HCT116 (cell line): ENCODE measurements at regions not wholly inside any gene's neighbourhood (a gene's known extent, or its start where the extent isn't known, plus 50 kb on each side); places are given as distances from the start of the nearest gene placed in this dataset.

Experiments used
- ATAC-seq: fragments of 200-7000 bp; cut with Tn5 transposase; 2 replicates; pipeline ENCODE4 v1.9.1; 2020; ENCODE audit warnings: mild to moderate bottlenecking, moderate library complexity
- BruUV-seq: library from RNA; stranded (reverse); fragments of 400-500 nt; replicated peaks from 2 replicates; lab custom pipeline; 2021; lab: Mats Ljungman, UMichigan
- CTCF ChIA-PET: fragments of 300-600 bp; sonication (Branson Sonifier 250); formaldehyde crosslinking; loops from one replicate; lab custom pipeline; 2021; ENCODE audit warnings: antibody characterized with exemption; lab: Charles Lee
- POLR2A ChIA-PET: fragments of 300-600, 350-600 bp; sonication (Branson Sonifier 250); formaldehyde crosslinking; loops from one replicate; lab custom pipeline; 2021; ENCODE audit warnings: antibody characterized with exemption; lab: Charles Lee
- RAD21 ChIA-PET, 2 experiments: fragments of 300-600 bp; sonication (Branson Sonifier 250); formaldehyde crosslinking; loops; one replicate each; lab custom pipeline; 2023; ENCODE audit warnings: low total read pairs in 2 of 2; ENCODE audit not compliant: uncharacterized antibody in 2 of 2, unreplicated experiment in 2 of 2, low non-redundant PET in 1 of 2; lab: Charles Lee
- DNase-seq: peaks from one replicate; pipeline ENCODE4 v3.0.0-alpha.2; 2010; ENCODE audit warnings: low read depth, low spot score
- H2AFZ ChIP-seq: fragments of 200-600 bp; shearing (Covaris generic), sonication (generic); 2 replicates; pipeline ENCODE4 v1.6.1; 2017; ENCODE audit warnings: low read depth, mixed run types, mixed read lengths, antibody characterized with exemption, low read length; ENCODE audit not compliant: poor library complexity, severe bottlenecking
- H3K27ac ChIP-seq: 2 replicates; pipeline ENCODE4 v1.5.1; 2012; ENCODE audit warnings: low read depth, low read length
- H3K27me3 ChIP-seq: fragments of 200-600 bp; sonication (generic); 2 replicates; pipeline ENCODE4 v1.6.1; 2016; ENCODE audit warnings: mixed run types, low read length, mixed read lengths; ENCODE audit not compliant: insufficient read depth
- H3K36me3 ChIP-seq, 2 experiments: fragments of 200-500 bp in 1 of 2; fragments of 200-600 bp in 1 of 2; sonication (Bioruptor generic) in 1 of 2; sonication (generic) in 1 of 2; 2 replicates each; pipeline versions ENCODE4 v1.5.1 to v1.6.1; 2014 to 2016; ENCODE audit warnings: low read length in 2 of 2, inconsistent platforms in 1 of 2, mixed read lengths in 1 of 2, mixed run types in 1 of 2; ENCODE audit not compliant: insufficient read depth in 2 of 2, control insufficient read depth in 1 of 2
- H3K4me1 ChIP-seq, 2 experiments: fragments of 200-600 bp in 1 of 2; sonication (generic) in 1 of 2; 2 replicates each; pipeline versions ENCODE4 v1.5.1 to v1.6.1; 2012 to 2017; ENCODE audit warnings: low read length in 2 of 2, inconsistent platforms in 1 of 2, mild to moderate bottlenecking in 1 of 2, mixed read lengths in 1 of 2, mixed run types in 1 of 2, moderate library complexity in 1 of 2; ENCODE audit not compliant: insufficient read depth in 2 of 2, control insufficient read depth in 1 of 2
- H3K4me2 ChIP-seq: fragments of 200-600 bp; sonication (generic); 2 replicates; pipeline ENCODE4 v1.6.1; 2017; ENCODE audit warnings: mixed run types, low read length, mixed read lengths
- H3K4me3 ChIP-seq, 2 experiments: fragments of 200-600 bp in 1 of 2; sonication (generic) in 1 of 2; replicated peaks in 1 of 2; 2 replicates each; pipeline ENCODE4 v1.5.1; 2011 to 2016; ENCODE audit warnings: low read length in 2 of 2, control low read depth in 1 of 2, low read depth in 1 of 2, mild to moderate bottlenecking in 1 of 2, mixed read lengths in 1 of 2, mixed run types in 1 of 2
- H3K79me2 ChIP-seq: fragments of 200-600 bp; sonication (generic); 2 replicates; pipeline ENCODE4 v1.6.1; 2017; ENCODE audit warnings: mild to moderate bottlenecking, mixed run types, low read length, moderate library complexity, mixed read lengths; ENCODE audit not compliant: insufficient read depth
- H3K9ac ChIP-seq: fragments of 200-600 bp; sonication (generic); 2 replicates; pipeline ENCODE4 v1.6.1; 2016; ENCODE audit warnings: low read length, mixed read lengths
- H3K9me2 ChIP-seq: fragments of 200-600 bp; sonication (generic), shearing (Covaris generic); 2 replicates; pipeline ENCODE4 v1.6.1; 2017; ENCODE audit warnings: mixed run types, mild to moderate bottlenecking, moderate library complexity; ENCODE audit not compliant: insufficient read depth
- H3K9me3 ChIP-seq, 2 experiments: fragments of 200-500 bp in 1 of 2; fragments of 200-600 bp in 1 of 2; sonication (Bioruptor generic) in 1 of 2; sonication (generic) in 1 of 2; 2 replicates each; pipeline ENCODE4 v1.6.1; 2014 to 2017; ENCODE audit warnings: low read length in 2 of 2, mixed read lengths in 2 of 2, inconsistent platforms in 1 of 2, low read depth in 1 of 2, mild to moderate bottlenecking in 1 of 2, mixed run types in 1 of 2, moderate library complexity in 1 of 2; ENCODE audit not compliant: control insufficient read depth in 1 of 2, insufficient read depth in 1 of 2
- H4K20me1 ChIP-seq: fragments of 200-600 bp; sonication (generic), shearing (Covaris generic); 2 replicates; pipeline ENCODE4 v1.6.1; 2017; ENCODE audit warnings: mixed run types, mild to moderate bottlenecking, moderate library complexity; ENCODE audit not compliant: insufficient read depth
- ATF3 ChIP-seq: IDR thresholded peaks from 2 replicates; pipeline ENCODE4 v1.6.1; 2012
- CBX3 ChIP-seq: IDR thresholded peaks from 2 replicates; pipeline ENCODE4 v1.6.1; 2012; ENCODE audit warnings: low read depth
- CEBPB ChIP-seq: IDR thresholded peaks from 2 replicates; pipeline ENCODE4 v1.6.1; 2012; ENCODE audit warnings: low read depth
- EGR1 ChIP-seq: IDR thresholded peaks from 2 replicates; pipeline ENCODE4 v1.6.1; 2012; ENCODE audit warnings: low read depth
- ELF1 ChIP-seq: IDR thresholded peaks from 2 replicates; pipeline ENCODE4 v1.6.1; 2012; ENCODE audit warnings: low read depth, borderline replicate concordance
- EZH2 ChIP-seq: fragments of 200-600 bp; sonication (generic); IDR thresholded peaks from 2 replicates; pipeline ENCODE4 v1.6.1; 2017; ENCODE audit warnings: antibody characterized with exemption, mixed run types
- EZH2phosphoT487 ChIP-seq: fragments of 200-600 bp; IDR thresholded peaks from 2 replicates; pipeline ENCODE4 v1.6.1; 2018; ENCODE audit warnings: antibody characterized with exemption, borderline replicate concordance
- JUND ChIP-seq: IDR thresholded peaks from 2 replicates; pipeline ENCODE4 v1.6.1; 2012
- MAX ChIP-seq: IDR thresholded peaks from 2 replicates; pipeline ENCODE4 v1.6.1; 2012
- POLR2A ChIP-seq: IDR thresholded peaks from 2 replicates; pipeline ENCODE4 v1.7.0; 2011; ENCODE audit warnings: borderline replicate concordance; ENCODE audit not compliant: insufficient read depth, insufficient read length; ENCODE audit errors: extremely low read depth
- RAD21 ChIP-seq: IDR thresholded peaks from 2 replicates; pipeline ENCODE4 v1.6.1; 2012; ENCODE audit warnings: low read depth, mild to moderate bottlenecking
- REST ChIP-seq: IDR thresholded peaks from 2 replicates; pipeline ENCODE4 v1.6.1; 2012; ENCODE audit warnings: low read depth
- SP1 ChIP-seq: IDR thresholded peaks from 2 replicates; pipeline ENCODE4 v1.6.1; 2012; ENCODE audit warnings: low read depth
- SRF ChIP-seq: IDR thresholded peaks from 2 replicates; pipeline ENCODE4 v1.6.1; 2012; ENCODE audit warnings: low read depth
- TCF7L2 ChIP-seq: IDR thresholded peaks from 2 replicates; pipeline ENCODE4 v1.7.0; 2011; ENCODE audit warnings: borderline replicate concordance, inconsistent platforms; ENCODE audit not compliant: insufficient read depth, insufficient read length; ENCODE audit errors: extremely low read depth
- YY1 ChIP-seq: IDR thresholded peaks from 2 replicates; pipeline ENCODE4 v1.6.1; 2011; ENCODE audit warnings: low read length, low read depth, moderate library complexity, mild to moderate bottlenecking; ENCODE audit not compliant: insufficient replicate concordance; ENCODE audit errors: extremely low read depth
- ZBTB33 ChIP-seq: IDR thresholded peaks from 2 replicates; pipeline ENCODE4 v1.6.1; 2011; ENCODE audit warnings: mild to moderate bottlenecking, low read length, moderate library complexity; ENCODE audit not compliant: insufficient replicate concordance; ENCODE audit errors: extremely low read depth
- ZNF274 ChIP-seq: fragments of 200-500 bp; sonication (Bioruptor generic); IDR thresholded peaks from 2 replicates; pipeline ENCODE4 v1.6.1; 2014; ENCODE audit warnings: mild to moderate bottlenecking, low read depth, low read length, inconsistent platforms
- intact Hi-C: fragments of 100-400 bp; cut with micrococcal nuclease; formaldehyde crosslinking; loops from 2 replicates; pipeline ENCODE4 v1.10.0; 2022

- no peaks in the 10 kb centered on the region for H3K27me3 ChIP-seq
- no peaks in the 10 kb centered on the region for H3K9me2 ChIP-seq
- peaks cover 10 to 16% of the 10 kb centered on the region in 2 experiments; a peak in 2 of 4 replicates for H3K9me3 ChIP-seq
- H4K20me1 ChIP-seq = no peaks in the 10 kb centered on the region
- ATAC-seq (no peak), DNase-seq (no peak)
- no peak overlapping the region for H3K4me3 ChIP-seq
- H3K79me2 ChIP-seq = no peaks in the 10 kb centered on the region
- H3K4me1 ChIP-seq = no peaks in the 10 kb centered on the region
- no peak overlapping the region for H3K9ac ChIP-seq
- intact Hi-C loops = no loop called here
- H3K36me3 ChIP-seq = no peaks in the 10 kb centered on the region
- no peak overlapping the region for H3K27ac ChIP-seq
- no peak overlapping the region for H3K4me2 ChIP-seq
- no peak for TF ChIP-seq EZH2phosphoT487
- no peak for TF ChIP-seq MAX
- no peak for TF ChIP-seq REST
- TF ChIP-seq EGR1 = no peak
- TF ChIP-seq POLR2A = no peak
- no peak for TF ChIP-seq ELF1
- TF ChIP-seq SRF = no peak
- no peak for TF ChIP-seq TCF7L2
- no peak for TF ChIP-seq EZH2
- TF ChIP-seq ATF3 = no peak
- no peak for TF ChIP-seq CBX3
- no peak for TF ChIP-seq RAD21
- no peak for TF ChIP-seq YY1
- no peak for TF ChIP-seq ZBTB33
- TF ChIP-seq JUND = no peak
- TF ChIP-seq CEBPB = no peak
- no peak for TF ChIP-seq SP1
- TF ChIP-seq ZNF274 = no peak
- CTCF ChIA-PET = no interaction called here
- no peak overlapping the region for H2AFZ ChIP-seq
- RAD21 ChIA-PET = no interaction called here
- POLR2A ChIA-PET = no interaction called here
- BruUV-seq = no TSS peak
These were observed 722.3 kb downstream of the CDH8 start for GRCh38 chr16:61313931-61314330.
